GM21447 (cell line): ENCODE measurements at regions not wholly inside any gene's neighbourhood (a gene's known extent, or its start where the extent isn't known, plus 50 kb on each side); places are given as distances from the start of the nearest gene placed in this dataset.
"Not testable (repeated sequence)": the region's sequence is repeated elsewhere in the genome, so short reads cannot be mapped to it uniquely, and the experiment has no call there.

Experiments
- ATAC-seq: cut with Tn5 transposase; IDR thresholded peaks from one replicate; pipeline ENCODE4 v1.9.1; 2021; ENCODE audit not compliant: unreplicated experiment

- ATAC-seq, result no peak
Measured at GRCh38 chr12:73460212-73460611, 1077.4 kb upstream of the ATXN7L3B start.

GRCh38 chr12:73465106-73465505 lies 1072.5 kb upstream of the ATXN7L3B start:
- ATAC-seq, result no peak

GRCh38 chr12:73486256-73486655 lies 1051.4 kb upstream of the ATXN7L3B start:
- ATAC-seq, result no peak

GRCh38 chr12:73506611-73507010 lies 1031.0 kb upstream of the ATXN7L3B start:
- ATAC-seq, result no peak

GRCh38 chr12:73514672-73515071 lies 1023.0 kb upstream of the ATXN7L3B start:
- ATAC-seq, result no peak

GRCh38 chr12:73517859-73518258 lies 1019.8 kb upstream of the ATXN7L3B start:
- no peak for ATAC-seq

GRCh38 chr12:73529231-73529630 lies 1008.4 kb upstream of the ATXN7L3B start:
- ATAC-seq, result no peak

- ATAC-seq, result no peak
Measured at GRCh38 chr12:73529954-73530353, 1007.7 kb upstream of the ATXN7L3B start.

GRCh38 chr12:73531752-73532151 lies 1005.9 kb upstream of the ATXN7L3B start:
- ATAC-seq, result no peak

GRCh38 chr12:73547421-73547820 lies 990.2 kb upstream of the ATXN7L3B start:
- no peak for ATAC-seq

- no peak for ATAC-seq
Measured at GRCh38 chr12:73585136-73585535, 952.5 kb upstream of the ATXN7L3B start.

- ATAC-seq, result no peak
Measured at GRCh38 chr12:73589220-73589619, 948.4 kb upstream of the ATXN7L3B start.

- no peak for ATAC-seq
Measured at GRCh38 chr12:73598626-73599025, 939.0 kb upstream of the ATXN7L3B start.

- no peak for ATAC-seq
Measured at GRCh38 chr12:73599268-73599667, 938.4 kb upstream of the ATXN7L3B start.

GRCh38 chr12:73605925-73606324 lies 931.7 kb upstream of the ATXN7L3B start:
- not testable (repeated sequence) for ATAC-seq

GRCh38 chr12:73612551-73612950 lies 925.1 kb upstream of the ATXN7L3B start:
- ATAC-seq, result no peak

- no peak for ATAC-seq
Measured at GRCh38 chr12:73623421-73623820, 914.2 kb upstream of the ATXN7L3B start.

- no peak for ATAC-seq
Measured at GRCh38 chr12:73625226-73625625, 912.4 kb upstream of the ATXN7L3B start.

GRCh38 chr12:73629171-73629570 lies 908.5 kb upstream of the ATXN7L3B start:
- ATAC-seq, result no peak

GRCh38 chr12:73629893-73630831 lies 907.5 kb upstream of the ATXN7L3B start:
- no peak for ATAC-seq

GRCh38 chr12:73632191-73632590 lies 905.4 kb upstream of the ATXN7L3B start:
- no peak for ATAC-seq

- ATAC-seq, result no peak
Measured at GRCh38 chr12:73632661-73633060, 905.0 kb upstream of the ATXN7L3B start.

- ATAC-seq, result not testable (repeated sequence)
Measured at GRCh38 chr12:73639397-73639796, 898.2 kb upstream of the ATXN7L3B start.
